DND-41 (cell line): ENCODE measurements at regions not wholly inside any gene's neighbourhood (a gene's known extent, or its start where the extent isn't known, plus 50 kb on each side); places are given as distances from the start of the nearest gene placed in this dataset.
A peak's percentile ranks its signal among the peaks of the same experiment; 100 is the strongest.

Experiments used
- ATAC-seq: fragments of 200-7000 bp; cut with Tn5 transposase; 3 replicates; pipeline ENCODE4 v1.9.1; 2021; ENCODE audit warnings: low read depth; ENCODE audit not compliant: insufficient read depth
- DNase-seq: peaks from one replicate; pipeline ENCODE4 v3.0.0-alpha.2; 2020
- H2AFZ ChIP-seq: 2 replicates; pipeline ENCODE4 v1.6.0; 2012; ENCODE audit warnings: low read depth, low read length
- H3K27ac ChIP-seq: 2 replicates; pipeline ENCODE4 v1.5.1; 2012; ENCODE audit warnings: low read length, inconsistent platforms
- H3K27me3 ChIP-seq: fragments of 200-600 bp; sonication (generic); 2 replicates; pipeline ENCODE4 v1.6.0; 2012; ENCODE audit warnings: low read length, mild to moderate bottlenecking, inconsistent platforms; ENCODE audit not compliant: insufficient read depth, poor library complexity
- H3K36me3 ChIP-seq: 2 replicates; pipeline ENCODE4 v1.5.1; 2012; ENCODE audit warnings: low read length, inconsistent platforms; ENCODE audit not compliant: insufficient read depth
- H3K4me1 ChIP-seq: 2 replicates; pipeline ENCODE4 v1.5.1; 2012; ENCODE audit warnings: mild to moderate bottlenecking, low read length; ENCODE audit not compliant: insufficient read depth
- H3K4me2 ChIP-seq: 2 replicates; pipeline ENCODE4 v1.6.0; 2012; ENCODE audit warnings: mild to moderate bottlenecking, moderate library complexity, low read length, inconsistent platforms; ENCODE audit not compliant: insufficient read depth
- H3K4me3 ChIP-seq, 2 experiments: fragments of 200-600 bp in 1 of 2; shearing (Covaris generic) in 1 of 2; 2 replicates each; pipeline ENCODE4 v1.5.1; 2012 to 2016; ENCODE audit warnings: inconsistent platforms in 2 of 2, low read length in 2 of 2, mild to moderate bottlenecking in 2 of 2, low read depth in 1 of 2, moderate library complexity in 1 of 2
- H3K79me2 ChIP-seq: 2 replicates; pipeline ENCODE4 v1.6.0; 2012; ENCODE audit warnings: low read length, inconsistent platforms; ENCODE audit not compliant: insufficient read depth
- H3K9ac ChIP-seq: 2 replicates; pipeline ENCODE4 v1.6.0; 2012; ENCODE audit warnings: low read depth, mild to moderate bottlenecking, inconsistent platforms, low read length, moderate library complexity
- H3K9me3 ChIP-seq: 2 replicates; pipeline ENCODE4 v1.5.1; 2012; ENCODE audit warnings: low read length, moderate library complexity, mild to moderate bottlenecking, inconsistent platforms; ENCODE audit not compliant: insufficient read depth, severe bottlenecking
- H4K20me1 ChIP-seq: 2 replicates; pipeline ENCODE4 v1.6.0; 2012; ENCODE audit warnings: low read length; ENCODE audit not compliant: insufficient read depth
- CTCF ChIP-seq: IDR thresholded peaks from 2 replicates; pipeline ENCODE4 v1.5.1; 2012; ENCODE audit warnings: borderline replicate concordance, low read length, moderate library complexity, mild to moderate bottlenecking; ENCODE audit not compliant: poor library complexity, severe bottlenecking; ENCODE audit errors: extremely low read depth
- EZH2 ChIP-seq: IDR thresholded peaks from 3 replicates; pipeline ENCODE4 v1.6.1; 2012; ENCODE audit warnings: borderline replicate concordance, low read depth, mild to moderate bottlenecking, moderate library complexity, low read length, inconsistent platforms; ENCODE audit not compliant: severe bottlenecking

DNA sequence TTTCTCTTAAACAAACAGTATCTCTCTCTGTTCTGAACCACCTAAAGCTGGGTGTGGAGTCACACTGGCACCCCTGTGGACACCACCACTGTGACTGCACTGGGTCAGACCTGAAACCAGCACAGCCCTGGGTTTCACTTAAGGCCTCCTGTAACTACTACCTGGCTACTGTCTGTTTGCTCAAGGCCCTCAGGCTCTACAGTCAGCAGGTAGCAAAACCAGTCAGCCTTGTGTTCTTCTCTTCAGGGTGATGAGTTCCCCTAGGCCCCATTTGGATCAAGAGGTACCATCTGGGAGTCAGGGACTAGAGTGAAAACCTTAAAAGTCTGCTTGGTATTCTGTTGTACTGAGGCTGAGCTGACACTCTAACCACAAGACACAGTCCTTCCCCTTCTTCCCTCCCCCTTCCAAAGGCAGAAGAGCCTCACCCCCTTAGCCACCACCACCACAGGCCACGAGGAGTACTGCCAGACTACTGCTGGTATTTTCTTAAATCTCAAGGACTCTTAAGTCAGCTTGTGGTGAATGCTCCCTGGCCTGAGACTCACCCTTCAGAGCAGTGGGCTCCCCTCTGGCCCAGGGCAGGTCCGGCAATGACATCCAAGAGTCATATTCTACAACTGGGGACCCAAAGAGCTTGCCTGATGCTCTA, 153.2 kb upstream of the MON1B start:
- peak; percentile 44; the same call in 2 of the 3 replicates for ATAC-seq
- no peak overlapping the region for H3K27ac ChIP-seq
- H3K36me3 ChIP-seq: no peaks in the 10 kb centered on the region
- no peak overlapping the region for H3K4me2 ChIP-seq
- no peak overlapping the region for H3K4me3 ChIP-seq
- H3K9me3 ChIP-seq: no peaks in the 10 kb centered on the region
- no peaks in the 10 kb centered on the region for H3K79me2 ChIP-seq
- no peak overlapping the region for H3K9ac ChIP-seq
- H3K27me3 ChIP-seq: no peaks in the 10 kb centered on the region
- peak; percentile 4 for DNase-seq
- TF ChIP-seq CTCF (no peak), EZH2 (no peak)
- no peak overlapping the region for H2AFZ ChIP-seq
- no peaks in the 10 kb centered on the region for H3K4me1 ChIP-seq
- no peaks in the 10 kb centered on the region for H4K20me1 ChIP-seq

GRCh38 chr16:77041468-77041867, 149.5 kb upstream of the MON1B start:
- Histone ChIP-seq H4K20me1 (no peaks in the 10 kb centered on the region), H3K9me3 (no peaks in the 10 kb centered on the region), H3K4me3 (no peak overlapping the region), H3K36me3 (no peaks in the 10 kb centered on the region), H3K27ac (no peak overlapping the region), H3K79me2 (no peaks in the 10 kb centered on the region), H3K9ac (no peak overlapping the region), H3K27me3 (no peaks in the 10 kb centered on the region), H3K4me1 (no peaks in the 10 kb centered on the region), H3K4me2 (no peak overlapping the region), H2AFZ (no peak overlapping the region)
- ATAC-seq (no peak), DNase-seq (no peak)
- no peak for TF ChIP-seq CTCF
- no peak for TF ChIP-seq EZH2

DNA sequence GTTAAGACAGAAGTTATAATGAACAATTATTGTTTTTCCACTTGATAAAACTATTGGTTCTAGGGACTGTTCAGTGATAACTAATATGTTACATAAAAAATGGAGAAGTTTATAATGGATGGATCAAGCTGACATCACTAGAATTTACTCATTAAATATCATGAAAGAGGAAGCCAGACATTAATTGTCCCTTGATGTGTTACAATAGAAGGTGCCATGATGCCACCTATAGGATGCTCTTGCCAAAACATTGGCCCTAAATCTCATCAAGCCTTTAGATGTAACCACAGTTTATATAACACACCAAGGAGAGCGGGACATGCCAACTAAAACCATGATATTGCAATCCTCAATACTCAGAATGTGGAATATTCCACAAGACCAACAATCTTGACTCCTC, 147.9 kb upstream of the MON1B start:
- no peak overlapping the region for H2AFZ ChIP-seq
- H3K4me3 ChIP-seq: no peak overlapping the region
- no peaks in the 10 kb centered on the region for H3K9me3 ChIP-seq
- no peaks in the 10 kb centered on the region for H4K20me1 ChIP-seq
- no peak overlapping the region for H3K9ac ChIP-seq
- H3K36me3 ChIP-seq: no peaks in the 10 kb centered on the region
- DNase-seq (peak; percentile 8), ATAC-seq (peak; percentile 58; the same call in 1 of the 3 replicates)
- no peaks in the 10 kb centered on the region for H3K4me1 ChIP-seq
- no peaks in the 10 kb centered on the region for H3K79me2 ChIP-seq
- no peak overlapping the region for H3K4me2 ChIP-seq
- no peak for TF ChIP-seq EZH2
- peak; percentile 59 for TF ChIP-seq CTCF
- H3K27me3 ChIP-seq: no peaks in the 10 kb centered on the region
- H3K27ac ChIP-seq: no peak overlapping the region
